ENCODE measurements at regions not wholly inside any gene's neighbourhood (a gene's known extent, or its start where the extent isn't known, plus 50 kb on each side); places are given as distances from the start of the nearest gene placed in this dataset.
A peak's percentile ranks its signal among the peaks of the same experiment; 100 is the strongest.

DNA sequence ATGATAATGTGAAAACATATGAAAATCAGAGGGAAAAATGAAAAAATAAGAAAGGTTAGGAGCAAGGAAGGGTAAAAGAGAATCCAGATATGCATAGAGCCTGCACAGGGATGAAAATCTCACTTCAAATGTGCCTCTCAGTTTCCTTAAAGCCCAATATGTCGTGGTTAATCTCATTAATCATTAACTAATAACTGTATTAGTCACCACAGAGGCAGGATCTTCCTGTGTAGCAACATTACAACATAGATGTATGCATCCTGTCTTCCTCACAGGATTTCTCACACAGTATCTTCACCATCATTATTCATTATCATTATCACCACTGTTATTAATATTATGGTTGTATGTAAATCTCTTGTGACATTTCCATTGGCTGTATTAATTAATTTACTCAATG lies 361.2 kb upstream of the SOX11 start:
- no peak for DNase-seq (ENCODE audit: low read depth in 2 of 2)

DNA sequence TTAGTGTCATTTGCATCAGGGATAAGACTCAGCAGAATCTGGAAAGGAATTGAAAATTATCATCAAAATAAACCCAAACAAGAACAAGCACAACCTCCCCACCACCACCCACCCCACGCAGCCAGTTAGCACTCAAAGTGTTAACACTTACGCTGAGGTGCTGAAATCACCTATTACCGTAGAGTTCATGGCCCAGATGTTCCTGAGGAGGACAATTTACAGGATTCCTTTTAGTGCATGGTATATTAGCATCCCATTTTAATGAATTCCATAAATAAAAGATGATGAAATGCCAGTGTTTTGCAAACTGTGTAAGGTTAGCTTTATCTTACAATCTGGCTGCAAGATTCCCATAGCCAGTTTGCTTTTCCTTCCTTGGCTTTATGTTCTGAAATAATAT lies 359.3 kb upstream of the SOX11 start:
- DNase-seq (ENCODE audit: low read depth in 2 of 2): no peak

DNA sequence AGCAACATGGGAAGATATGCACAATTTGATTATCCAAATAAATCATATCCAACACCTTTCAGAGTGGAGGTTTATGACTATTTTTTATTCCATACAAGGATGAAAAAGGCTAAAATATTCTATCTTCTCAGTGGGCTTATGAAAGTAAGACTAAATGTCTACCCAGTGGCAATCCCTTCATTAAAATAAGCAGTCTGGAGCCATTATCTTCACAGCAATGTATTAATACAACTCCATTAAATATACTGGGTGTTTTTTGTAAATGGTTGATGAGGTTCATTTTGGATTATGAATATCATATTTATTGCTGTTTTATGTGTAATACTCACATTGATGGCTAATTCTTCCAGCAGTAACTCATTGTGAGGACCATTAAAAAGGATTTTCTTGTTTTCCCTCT lies 352.7 kb upstream of the SOX11 start:
- DNase-seq (ENCODE audit: low read depth in 2 of 2): no peak

DNA sequence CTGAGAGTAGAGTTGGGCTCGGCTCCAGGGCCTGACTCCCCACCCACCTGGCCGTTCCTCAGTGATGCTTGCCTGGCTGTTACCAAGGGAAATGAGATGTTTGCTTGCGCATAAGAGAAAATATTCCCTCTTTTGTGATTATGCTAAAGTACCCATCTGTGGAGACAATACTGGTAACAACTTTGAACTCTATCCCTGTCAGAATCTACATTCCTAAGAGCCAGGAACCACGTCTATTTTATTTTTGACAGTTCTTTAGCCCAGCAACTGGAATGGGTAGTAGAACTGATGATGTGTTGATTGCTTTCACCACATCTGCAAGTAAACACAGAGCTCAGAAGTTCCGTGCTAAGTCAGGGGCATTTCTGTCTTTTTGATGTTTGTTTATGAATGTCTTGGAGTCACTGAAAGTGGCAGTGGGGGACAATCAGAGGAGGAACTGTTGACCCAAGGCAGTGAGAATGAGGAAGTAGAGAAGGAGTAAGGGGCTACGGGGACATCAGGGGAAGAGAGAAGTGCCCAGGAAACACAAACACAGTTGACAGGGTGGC lies 348.3 kb upstream of the SOX11 start:
- no peak for DNase-seq (ENCODE audit: low read depth in 2 of 2)

DNA sequence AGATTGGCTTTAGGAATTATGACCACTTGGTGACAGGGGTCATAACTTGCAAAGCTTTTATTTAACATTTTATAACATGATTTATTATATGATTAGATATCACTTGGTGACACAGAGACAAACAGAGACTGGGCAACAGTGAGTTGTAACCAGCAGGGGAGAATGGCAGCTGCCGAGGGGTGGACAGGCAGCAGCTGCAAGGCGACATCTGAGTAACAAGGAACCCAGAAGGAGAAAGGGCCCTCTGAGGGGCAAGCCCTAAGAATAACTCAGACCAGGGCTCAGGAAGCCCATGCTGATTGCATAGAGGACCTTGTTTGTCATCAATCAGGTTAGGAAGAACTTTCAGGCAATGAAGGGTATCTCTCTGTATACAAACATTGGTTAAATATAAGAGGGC lies 339.9 kb upstream of the SOX11 start:
- DNase-seq (ENCODE audit: low read depth in 2 of 2): no peak

- no peak for DNase-seq (ENCODE audit: low read depth in 2 of 2)
Observed at GRCh38 chr2:5353565-5353964, 338.6 kb upstream of the SOX11 start.

DNA sequence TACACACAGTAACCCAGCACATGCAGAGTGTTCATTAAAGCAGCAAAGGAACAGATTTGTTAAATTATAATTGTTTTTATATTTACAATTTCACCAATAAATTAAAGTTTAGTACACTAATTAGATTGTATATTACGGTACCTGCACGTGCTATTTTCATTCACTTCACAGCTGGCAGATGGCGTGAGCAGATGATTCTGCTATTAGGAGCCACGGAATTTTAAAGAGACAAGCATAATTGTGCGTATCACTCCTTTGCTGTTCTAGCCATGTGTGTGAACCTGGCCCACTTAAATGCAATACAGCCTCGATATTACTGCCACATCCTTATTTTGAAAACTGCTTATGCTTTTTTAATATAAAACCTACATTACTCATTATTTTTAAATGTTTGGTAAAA lies 332.8 kb upstream of the SOX11 start:
- DNase-seq (ENCODE audit: low read depth in 2 of 2): no peak

- no peak for DNase-seq (ENCODE audit: low read depth in 2 of 2)
Observed at GRCh38 chr2:5360081-5360480, 332.1 kb upstream of the SOX11 start.

- DNase-seq (ENCODE audit: low read depth in 2 of 2): no peak
Observed at GRCh38 chr2:5364361-5364760, 327.8 kb upstream of the SOX11 start.

DNA sequence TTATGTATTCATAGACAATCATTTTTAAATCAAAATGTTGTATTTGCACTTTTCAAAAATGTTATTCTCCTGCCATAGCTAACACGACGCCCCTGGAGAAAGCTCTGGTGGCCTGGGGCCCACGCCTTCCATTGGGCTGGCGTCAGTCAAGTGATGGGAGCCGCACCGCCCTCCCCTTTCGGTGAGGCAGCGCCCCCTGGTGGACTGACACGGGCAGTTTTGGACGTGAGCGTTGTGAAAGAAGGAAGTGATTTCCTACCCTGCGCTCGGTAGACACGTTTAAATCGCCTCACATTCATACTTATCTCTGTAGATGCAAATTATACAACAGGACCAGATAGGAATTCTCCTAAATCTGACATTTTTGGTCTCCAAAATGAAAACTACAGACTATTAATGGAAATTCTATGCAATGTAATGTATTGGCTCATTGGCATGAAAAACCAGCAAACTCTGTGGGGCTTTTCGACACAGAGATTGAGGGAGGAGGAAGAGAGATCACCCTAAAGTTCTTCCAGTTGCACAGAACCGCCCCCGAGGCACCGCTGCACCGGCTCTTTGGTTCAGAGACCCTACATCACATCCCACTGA lies 326.2 kb upstream of the SOX11 start:
- peak; percentile 37 to 41 for DNase-seq (ENCODE audit: low read depth in 2 of 2)

DNA sequence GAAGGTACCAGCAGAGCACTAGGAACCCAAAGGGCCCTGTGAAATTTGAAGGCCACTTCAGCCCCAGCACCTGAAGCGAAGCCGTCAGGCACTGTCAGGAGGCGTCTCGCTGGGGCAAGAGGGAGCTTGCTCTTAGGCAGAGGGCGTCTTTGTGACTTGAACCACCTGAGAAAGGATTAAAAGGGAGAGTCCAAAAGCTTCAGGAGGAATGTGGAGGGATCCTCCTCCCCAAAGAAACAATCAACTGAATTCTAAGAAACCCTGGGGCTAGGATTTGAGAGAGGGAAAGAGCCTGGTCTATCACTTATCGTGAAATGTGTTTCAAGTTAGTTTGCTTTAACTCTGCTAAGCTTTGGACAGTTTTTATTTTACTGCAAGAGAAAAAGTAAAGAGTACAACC lies 324.9 kb upstream of the SOX11 start:
- no peak for DNase-seq (ENCODE audit: low read depth in 2 of 2)

DNA sequence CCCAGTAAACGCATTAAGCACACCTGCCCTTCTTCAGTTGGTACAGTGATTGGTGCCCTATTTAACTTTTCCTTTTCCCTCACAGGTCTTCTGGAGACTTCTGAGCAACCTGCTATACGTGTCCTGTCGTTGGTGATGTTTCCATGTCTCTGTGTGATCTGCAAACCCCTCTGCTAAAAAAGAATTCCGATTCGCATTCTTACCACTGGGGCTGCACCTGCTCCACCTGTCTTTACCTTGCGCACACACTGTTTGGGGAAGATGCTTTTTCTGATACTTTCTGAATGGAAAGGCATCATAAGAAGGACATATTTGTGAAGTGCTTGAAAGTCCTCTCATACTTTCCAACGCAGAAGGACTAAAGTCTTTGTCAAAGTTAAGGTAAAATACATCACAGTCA lies 323.9 kb upstream of the SOX11 start:
- DNase-seq (ENCODE audit: low read depth in 2 of 2): no peak

GRCh38 chr2:5369510-5369909 lies 322.7 kb upstream of the SOX11 start:
- DNase-seq (ENCODE audit: low read depth in 2 of 2): no peak

GRCh38 chr2:5370158-5370557 lies 322.0 kb upstream of the SOX11 start:
- DNase-seq (ENCODE audit: low read depth in 2 of 2): no peak

DNA sequence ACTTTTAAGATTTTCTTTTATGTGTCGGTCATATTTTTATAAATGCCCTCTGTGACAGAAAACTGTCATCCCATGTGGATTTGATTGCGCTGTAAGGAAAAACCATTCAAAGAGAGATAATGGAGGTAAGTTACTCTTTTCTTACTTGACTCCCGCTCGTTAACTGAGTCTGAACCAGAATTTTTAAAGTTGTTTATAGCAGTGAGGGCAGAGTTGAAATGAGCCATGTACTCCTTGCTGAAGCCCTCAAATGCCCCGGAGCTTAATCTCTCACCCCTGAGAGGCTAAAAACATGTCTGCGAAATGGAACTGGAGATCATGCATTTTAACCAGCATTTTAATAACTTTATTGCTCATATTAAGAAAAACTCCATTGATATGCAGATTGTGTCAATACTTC lies 320.0 kb upstream of the SOX11 start:
- no peak for DNase-seq (ENCODE audit: low read depth in 2 of 2)

DNA sequence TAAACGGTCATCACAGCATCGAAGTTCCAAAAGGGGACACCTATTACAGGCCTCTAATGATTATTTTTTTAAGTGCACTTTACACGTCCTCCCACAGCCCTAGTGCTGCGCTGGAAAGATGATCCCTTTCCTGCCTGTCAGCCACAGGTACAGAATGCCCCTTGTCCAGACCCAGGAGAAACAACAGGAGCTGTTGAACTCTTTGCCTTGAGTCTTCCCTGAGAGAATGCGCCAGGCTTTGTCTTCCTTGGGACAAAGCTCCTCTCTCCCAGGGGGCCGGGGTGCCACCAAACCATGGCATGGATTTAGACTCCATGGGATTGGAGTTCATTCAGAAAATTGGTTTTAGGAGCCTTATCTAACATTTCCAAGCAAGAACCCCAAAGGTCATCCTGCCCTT lies 319.0 kb upstream of the SOX11 start:
- no peak for DNase-seq (ENCODE audit: low read depth in 2 of 2)

- DNase-seq (ENCODE audit: low read depth in 2 of 2): no peak
Observed at GRCh38 chr2:5374762-5375161, 317.4 kb upstream of the SOX11 start.

GRCh38 chr2:5377323-5377722 lies 314.9 kb upstream of the SOX11 start:
- DNase-seq (ENCODE audit: low read depth in 2 of 2): no peak

DNA sequence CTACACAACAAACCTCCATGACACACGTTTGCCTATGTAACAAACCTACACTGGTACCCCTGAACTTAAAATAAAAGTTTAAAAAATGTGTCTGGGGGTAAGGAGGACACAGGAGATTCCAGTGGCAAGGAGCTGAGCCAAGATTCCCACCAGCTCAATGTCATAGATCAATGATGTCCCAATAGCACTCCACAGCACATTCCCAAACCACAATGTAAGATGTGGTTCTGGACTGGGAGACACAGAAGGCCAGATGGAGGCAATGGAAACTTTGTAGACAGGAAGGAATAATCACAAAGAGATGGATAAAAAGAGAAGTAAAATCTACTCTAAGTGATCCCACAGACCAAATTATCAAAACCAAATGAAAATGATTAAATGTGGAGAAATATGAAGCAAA lies 312.4 kb upstream of the SOX11 start:
- no peak for DNase-seq (ENCODE audit: low read depth in 2 of 2)

- no peak for DNase-seq (ENCODE audit: low read depth in 2 of 2)
Observed at GRCh38 chr2:5385596-5385995, 306.6 kb upstream of the SOX11 start.

DNA sequence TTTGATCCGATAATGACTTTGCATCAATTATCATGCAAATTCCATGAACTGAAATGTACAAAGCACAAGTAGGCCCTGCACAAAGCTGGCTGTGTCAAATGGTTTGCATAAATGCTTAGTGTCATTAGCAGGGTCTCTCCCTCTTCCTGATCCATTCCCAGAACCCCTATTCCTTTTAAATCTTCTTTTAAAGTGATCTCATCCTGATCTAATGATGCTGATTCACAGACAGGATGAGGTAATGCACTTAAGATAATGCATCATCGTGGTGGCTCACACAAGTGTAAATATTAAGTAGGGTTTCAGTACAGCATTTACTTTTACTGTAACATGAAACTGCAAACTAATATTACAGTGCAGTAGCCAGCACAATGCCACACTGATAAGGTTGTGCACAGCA lies 304.8 kb upstream of the SOX11 start:
- no peak for DNase-seq (ENCODE audit: low read depth in 2 of 2)

- DNase-seq (ENCODE audit: low read depth in 2 of 2): no peak
Observed at GRCh38 chr2:5389740-5390139, 302.4 kb upstream of the SOX11 start.

DNA sequence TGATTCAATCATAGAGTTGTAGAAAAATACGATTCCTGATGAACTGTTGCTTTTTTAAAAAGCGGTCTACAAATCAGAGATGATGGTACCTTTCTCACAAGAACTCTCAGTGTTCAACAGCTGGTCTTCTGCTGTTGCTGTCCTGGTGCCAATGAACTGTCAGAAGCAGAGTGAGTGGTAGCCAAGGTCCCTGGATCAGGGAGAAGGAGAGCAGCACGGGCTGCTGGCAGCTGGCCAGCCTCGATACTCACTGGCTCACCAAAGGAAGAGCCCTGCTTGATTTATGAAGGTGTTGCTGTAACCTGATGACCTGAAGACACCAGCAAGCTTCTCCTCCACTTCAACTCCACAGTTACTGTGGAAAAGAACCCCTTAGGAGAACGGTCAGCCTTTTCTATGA lies 300.8 kb upstream of the SOX11 start:
- DNase-seq (ENCODE audit: low read depth in 2 of 2): no peak

DNA sequence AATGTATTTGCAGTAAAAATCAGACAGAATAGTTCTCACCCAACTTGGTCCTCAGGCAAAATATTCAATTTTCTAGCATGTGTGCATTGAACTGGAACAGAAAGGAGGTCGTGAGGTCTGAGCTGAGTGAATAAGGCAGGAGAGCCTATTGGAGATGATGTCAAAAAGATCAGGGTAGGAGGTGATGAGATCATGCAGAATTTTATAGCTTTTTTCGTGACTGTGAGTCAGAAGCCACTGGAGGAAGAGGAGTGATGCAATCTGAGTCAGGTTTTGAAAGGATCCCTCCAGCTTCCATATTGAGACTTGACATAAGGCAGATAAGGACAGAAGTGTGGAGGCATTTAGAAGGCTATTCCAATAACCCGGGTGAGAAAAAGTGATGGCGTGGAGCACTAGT lies 299.5 kb upstream of the SOX11 start:
- no peak for DNase-seq (ENCODE audit: low read depth in 2 of 2)
